Bronchial epithelial cell (primary cell): ENCODE measurements at regions not wholly inside any gene's neighbourhood (a gene's known extent, or its start where the extent isn't known, plus 50 kb on each side); places are given as distances from the start of the nearest gene placed in this dataset.
A peak's percentile ranks its signal among the peaks of the same experiment; 100 is the strongest.

Experiments used
- DNase-seq: peaks from one replicate; pipeline ENCODE4 v3.0.0-alpha.2; 2010; ENCODE audit warnings: low read depth
- FAIRE-seq: peaks from 2 replicates; lab custom pipeline; 2011; peaks lifted over from hg19 to GRCh38; lab: Jason Lieb, UNC
- H3K27me3 ChIP-seq: 2 replicates; pipeline ENCODE4 v1.5.1; 2011; ENCODE audit warnings: low read length; ENCODE audit not compliant: control insufficient read depth, insufficient read depth
- H3K36me3 ChIP-seq: 2 replicates; pipeline ENCODE4 v1.5.1; 2011; ENCODE audit warnings: low read length; ENCODE audit not compliant: control insufficient read depth, insufficient read depth
- H3K4me3 ChIP-seq: 2 replicates; pipeline ENCODE4 v1.5.1; 2011; ENCODE audit warnings: mild to moderate bottlenecking, low read depth, low read length, control low read depth
- CTCF ChIP-seq: IDR thresholded peaks from 2 replicates; pipeline ENCODE4 v1.5.1; 2011; ENCODE audit warnings: mild to moderate bottlenecking, moderate library complexity, low read length, control low read depth, inconsistent platforms; ENCODE audit not compliant: insufficient read depth, severe bottlenecking

GRCh38 chr1:87918398-87918797, 589.7 kb downstream of the LMO4 start:
- TF ChIP-seq CTCF: no peak
- Histone ChIP-seq H3K4me3 (peak overlapping the region; percentile 9), H3K27me3 (no peaks in the 10 kb centered on the region), H3K36me3 (no peaks in the 10 kb centered on the region)
- DNase-seq: no peak
- FAIRE-seq: no peak

- Histone ChIP-seq H3K27me3 (no peaks in the 10 kb centered on the region), H3K4me3 (no peak overlapping the region), H3K36me3 (no peaks in the 10 kb centered on the region)
- DNase-seq (no peak), FAIRE-seq (no peak)
- TF ChIP-seq CTCF: no peak
Measured at GRCh38 chr1:87922885-87923284, 594.2 kb downstream of the LMO4 start.

GRCh38 chr1:87926131-87926830, 597.6 kb downstream of the LMO4 start:
- H3K36me3 ChIP-seq: no peaks in the 10 kb centered on the region
- no peak for TF ChIP-seq CTCF
- DNase-seq (peak; percentile 36), FAIRE-seq (no peak)
- H3K27me3 ChIP-seq: no peaks in the 10 kb centered on the region
- no peak overlapping the region for H3K4me3 ChIP-seq

GRCh38 chr1:87926921-87927320, 598.2 kb downstream of the LMO4 start:
- no peaks in the 10 kb centered on the region for H3K36me3 ChIP-seq
- no peaks in the 10 kb centered on the region for H3K27me3 ChIP-seq
- DNase-seq: no peak
- no peak for FAIRE-seq
- no peak overlapping the region for H3K4me3 ChIP-seq
- no peak for TF ChIP-seq CTCF

- Histone ChIP-seq H3K36me3 (no peaks in the 10 kb centered on the region), H3K27me3 (no peaks in the 10 kb centered on the region), H3K4me3 (no peak overlapping the region)
- TF ChIP-seq CTCF: no peak
- no peak for FAIRE-seq
- DNase-seq: peak; percentile 67
Measured at GRCh38 chr1:87927391-87928280, 599.0 kb downstream of the LMO4 start.
